PC-9 (cell line): ENCODE measurements at regions not wholly inside any gene's neighbourhood (a gene's known extent, or its start where the extent isn't known, plus 50 kb on each side); places are given as distances from the start of the nearest gene placed in this dataset.

Experiments used
- BruUV-seq: library from RNA; stranded (reverse); fragments of 400-500 nt; replicated peaks from 2 replicates; lab custom pipeline; 2021; lab: Mats Ljungman, UMichigan
- CTCF ChIA-PET: fragments of 300-600 bp; sonication (Branson Sonifier 250); formaldehyde crosslinking; loops from one replicate; lab custom pipeline; 2022; ENCODE audit warnings: antibody characterized with exemption; lab: Charles Lee
- POLR2A ChIA-PET: fragments of 300-600 bp; sonication (Branson Sonifier 250); formaldehyde crosslinking; loops from one replicate; lab custom pipeline; 2022; ENCODE audit warnings: antibody characterized with exemption; ENCODE audit not compliant: unreplicated experiment; lab: Charles Lee
- DNase-seq, 2 experiments: peaks; one replicate each; pipeline versions ENCODE4 v3.0.0 to v3.0.0-alpha.2; 2015 to 2022; ENCODE audit warnings: mixed read lengths in 1 of 2
- H2AFZ ChIP-seq: fragments of 200-600 bp; sonication (generic); 2 replicates; pipeline ENCODE4 v1.8.1; 2017; ENCODE audit warnings: antibody characterized with exemption
- H3F3A ChIP-seq: fragments of 200-600 bp; sonication (generic); 2 replicates; pipeline ENCODE4 v1.8.1; 2017; ENCODE audit warnings: antibody characterized with exemption, mild to moderate bottlenecking, low read depth; ENCODE audit not compliant: insufficient read depth
- H3K27ac ChIP-seq: fragments of 200-600 bp; sonication (generic); 2 replicates; pipeline ENCODE4 v1.6.1; 2016; ENCODE audit warnings: mixed run types
- H3K27me3 ChIP-seq: fragments of 200-600 bp; sonication (generic); 2 replicates; pipeline ENCODE4 v1.6.1; 2016; ENCODE audit warnings: low read depth, mixed run types; ENCODE audit not compliant: insufficient read depth
- H3K36me3 ChIP-seq: fragments of 200-600 bp; sonication (generic); 2 replicates; pipeline ENCODE4 v1.6.1; 2016; ENCODE audit warnings: low read depth, mixed run types
- H3K4me1 ChIP-seq: fragments of 200-600 bp; sonication (generic); replicated peaks from 2 replicates; pipeline ENCODE4 v1.6.1; 2016; ENCODE audit warnings: mixed run types; ENCODE audit not compliant: insufficient read depth
- H3K4me2 ChIP-seq: fragments of 200-600 bp; sonication (generic); 2 replicates; pipeline ENCODE4 v1.6.1; 2017; ENCODE audit warnings: mixed run types
- H3K4me3 ChIP-seq: fragments of 200-600 bp; sonication (generic); 2 replicates; pipeline ENCODE4 v1.6.1; 2016; ENCODE audit warnings: mixed run types
- H3K79me2 ChIP-seq: fragments of 200-600 bp; sonication (generic); 2 replicates; pipeline ENCODE4 v1.6.1; 2017; ENCODE audit warnings: low read depth, mixed run types
- H3K9me2 ChIP-seq: fragments of 200-600 bp; sonication (generic); 2 replicates; pipeline ENCODE4 v1.8.1; 2017; ENCODE audit warnings: mild to moderate bottlenecking; ENCODE audit not compliant: insufficient read depth
- H3K9me3 ChIP-seq: fragments of 200-600 bp; sonication (generic); 2 replicates; pipeline ENCODE4 v1.8.1; 2016; ENCODE audit warnings: low read depth; ENCODE audit not compliant: insufficient read depth
- H4K20me1 ChIP-seq: fragments of 200-600 bp; sonication (generic); 2 replicates; pipeline ENCODE4 v1.8.1; 2017; ENCODE audit not compliant: insufficient read depth
- CTCF ChIP-seq: fragments of 200-600 bp; sonication (generic); conservative IDR thresholded peaks from 2 replicates; pipeline ENCODE4 v1.6.1; 2017; ENCODE audit warnings: mixed run types, antibody characterized with exemption, mild to moderate bottlenecking, moderate library complexity
- EZH2 ChIP-seq: fragments of 200-600 bp; sonication (generic); IDR thresholded peaks from 2 replicates; pipeline ENCODE4 v1.8.0; 2017; ENCODE audit warnings: antibody characterized with exemption, low read depth
- intact Hi-C: fragments of 100-400 bp; cut with micrococcal nuclease; formaldehyde crosslinking; loops from one replicate; pipeline ENCODE4 v1.10.0; 2022; ENCODE audit not compliant: unreplicated experiment

DNA sequence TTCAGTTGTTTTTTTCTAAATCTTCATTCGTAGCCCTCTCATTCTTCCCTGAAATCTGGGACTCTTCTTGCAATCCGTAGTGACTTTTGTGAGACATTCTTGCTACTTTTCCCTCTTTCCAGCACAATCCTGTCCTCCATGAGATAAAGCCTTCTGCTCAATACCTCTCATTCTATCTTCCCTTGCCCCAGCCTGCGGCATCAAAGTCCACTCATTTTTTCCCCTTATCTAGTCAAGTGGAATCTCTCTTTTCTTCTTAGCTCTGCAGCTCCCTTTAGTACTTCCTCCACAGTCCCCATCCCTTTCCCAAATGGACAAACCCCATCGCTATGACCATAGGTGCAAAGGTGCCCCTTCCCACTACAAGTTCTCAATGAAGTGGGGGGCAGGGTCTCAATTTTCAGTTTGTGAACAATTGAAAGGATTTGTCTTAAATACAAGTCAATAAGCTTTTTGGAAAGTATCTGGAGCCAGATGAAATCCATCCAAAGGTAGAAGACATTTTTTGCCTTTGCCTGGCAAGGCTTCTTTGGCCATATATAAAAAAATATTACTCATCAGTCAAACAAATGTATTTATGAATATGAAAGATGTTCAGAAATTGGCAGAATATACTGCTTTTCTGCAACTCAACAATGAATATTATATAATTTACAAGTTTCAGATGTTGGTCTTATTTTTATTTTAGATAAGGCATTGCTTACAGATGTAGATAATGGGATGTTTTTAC lies 179.4 kb downstream of the SNAPC1 start:
- H3K27ac ChIP-seq: no peak overlapping the region
- intact Hi-C loops: loop anchor here (5.0 kb wide), 1 partner anchor 91 kb away; no protein-coding TSS in a partner anchor
- no peaks in the 10 kb centered on the region for H3K9me3 ChIP-seq
- DNase-seq: no peak
- H3K9me2 ChIP-seq: peaks cover 4% of the 10 kb centered on the region; the same call in 1 of the 2 replicates
- no peak overlapping the region for H3K4me3 ChIP-seq
- no peak overlapping the region for H3K4me2 ChIP-seq
- no peak for TF ChIP-seq EZH2
- TF ChIP-seq CTCF: no peak
- no TSS peak for BruUV-seq
- H3K79me2 ChIP-seq: no peaks in the 10 kb centered on the region
- no peak overlapping the region for H2AFZ ChIP-seq
- POLR2A ChIA-PET: no interaction called here
- no peaks in the 10 kb centered on the region for H3K36me3 ChIP-seq
- no peaks in the 10 kb centered on the region for H3K27me3 ChIP-seq
- H3F3A ChIP-seq: no peaks in the 10 kb centered on the region
- CTCF ChIA-PET: interaction anchor here (0.5 kb wide), 1 partner anchor 666 kb away, joined by 3 read pairs; no protein-coding TSS in a partner anchor
- no peaks in the 10 kb centered on the region for H4K20me1 ChIP-seq
- no peaks in the 10 kb centered on the region for H3K4me1 ChIP-seq

DNA sequence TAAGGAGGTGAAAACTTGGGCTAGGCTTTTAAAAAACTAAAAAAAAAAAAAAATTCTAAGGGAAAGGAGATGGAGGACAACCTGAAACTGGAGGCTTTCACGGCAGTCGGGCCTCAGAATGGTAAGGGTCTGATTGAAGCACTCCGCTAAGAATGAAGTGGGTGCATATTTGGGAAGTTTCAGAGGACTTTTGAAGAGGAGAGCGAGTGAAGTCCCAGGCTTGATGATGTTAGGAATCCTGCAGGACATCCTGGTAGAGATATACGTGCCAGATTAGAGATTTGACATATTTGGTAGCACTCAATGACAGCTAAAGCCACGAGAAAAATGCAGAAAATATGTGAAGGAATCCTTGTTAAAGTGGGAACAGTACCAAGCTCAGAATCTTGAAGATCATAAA lies 186.2 kb downstream of the SNAPC1 start:
- H3F3A ChIP-seq: 0 out of 2 replicates have a peak, but pooled peaks cover 3% of the 10 kb centered on the region
- ChIA-PET POLR2A (interaction anchor here (0.7 kb wide), 1 partner anchor 379 kb away, joined by 22 read pairs; no protein-coding TSS in a partner anchor), CTCF (no interaction called here)
- intact Hi-C loops: no loop called here
- BruUV-seq: no TSS peak
- DNase-seq: no peak
- H3K4me1 ChIP-seq: no peaks in the 10 kb centered on the region; the same call in 1 of the 2 replicates
- H3K4me2 ChIP-seq: no peak overlapping the region
- no peak overlapping the region for H3K27ac ChIP-seq
- H3K36me3 ChIP-seq: no peaks in the 10 kb centered on the region
- no peak for TF ChIP-seq CTCF
- no peak for TF ChIP-seq EZH2
- no peaks in the 10 kb centered on the region for H3K27me3 ChIP-seq
- H3K9me2 ChIP-seq: no peaks in the 10 kb centered on the region
- no peaks in the 10 kb centered on the region for H4K20me1 ChIP-seq
- no peaks in the 10 kb centered on the region for H3K79me2 ChIP-seq
- H3K9me3 ChIP-seq: 0 out of 2 replicates have a peak, but pooled peaks cover 4% of the 10 kb centered on the region
- H3K4me3 ChIP-seq: no peak overlapping the region
- H2AFZ ChIP-seq: no peak overlapping the region

DNA sequence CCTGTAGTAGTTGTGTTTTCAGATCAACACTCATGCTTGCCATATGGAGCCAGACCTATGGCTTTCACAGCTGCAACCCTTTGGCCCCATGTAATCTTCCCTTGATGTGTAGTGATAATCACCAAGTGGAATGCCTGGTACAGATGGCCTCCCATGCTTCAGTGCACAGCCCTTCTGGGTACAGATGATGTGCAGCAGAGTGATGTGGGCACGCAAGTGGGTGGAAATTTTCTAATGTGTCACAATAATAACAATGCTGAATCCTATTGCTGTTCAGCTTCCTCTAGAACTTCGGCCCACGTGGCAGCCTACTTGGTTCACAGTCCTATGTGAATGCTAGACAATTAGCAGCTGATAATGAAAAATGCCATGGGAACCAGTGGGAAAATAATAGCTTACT lies 188.1 kb downstream of the SNAPC1 start:
- Histone ChIP-seq H2AFZ (no peak overlapping the region), H3K27ac (no peak overlapping the region), H3K36me3 (no peaks in the 10 kb centered on the region), H3K9me2 (no peaks in the 10 kb centered on the region), H4K20me1 (no peaks in the 10 kb centered on the region), H3K4me1 (no peaks in the 10 kb centered on the region; the same call in 1 of the 2 replicates), H3K4me2 (no peak overlapping the region), H3K79me2 (no peaks in the 10 kb centered on the region), H3K4me3 (no peak overlapping the region), H3K27me3 (no peaks in the 10 kb centered on the region), H3F3A (0 out of 2 replicates have a peak, but pooled peaks cover 3% of the 10 kb centered on the region), H3K9me3 (0 out of 2 replicates have a peak, but pooled peaks cover 4% of the 10 kb centered on the region)
- BruUV-seq: no TSS peak
- TF ChIP-seq EZH2: no peak
- no peak for TF ChIP-seq CTCF
- CTCF ChIA-PET: no interaction called here
- no peak for DNase-seq
- intact Hi-C loops: no loop called here
- POLR2A ChIA-PET: interaction anchor here (0.6 kb wide), 1 partner anchor 45 kb away, joined by 3 read pairs; no protein-coding TSS in a partner anchor
